ENCODE measurements at regions not wholly inside any gene's neighbourhood (a gene's known extent, or its start where the extent isn't known, plus 50 kb on each side); places are given as distances from the start of the nearest gene placed in this dataset.

- no peak for TF ChIP-seq POLR2AphosphoS5 (IDR thresholded peaks at IDR 0.05; ENCODE audit: borderline replicate concordance, low read depth, low read length)
- TF ChIP-seq EZH2 (IDR thresholded peaks at IDR 0.05) = no peak
- no peak for TF ChIP-seq FOXP2 (optimal IDR thresholded peaks at IDR 0.05; ENCODE audit: control extremely low read depth, extremely low read length, insufficient read depth)
Observed at GRCh38 chr5:135649435-135649834, 70.6 kb upstream of the CXCL14 start.
